ENCODE measurements at regions not wholly inside any gene's neighbourhood (a gene's known extent, or its start where the extent isn't known, plus 50 kb on each side); places are given as distances from the start of the nearest gene placed in this dataset.

- H3K4me1 ChIP-seq (ENCODE audit: insufficient read depth, low read length, severe bottlenecking), result no peaks in the 10 kb centered on the region
- no peak overlapping the region for H3K4me3 ChIP-seq (ENCODE audit: low read depth, low read length, poor library complexity, severe bottlenecking)
- no peaks in the 10 kb centered on the region for H3K36me3 ChIP-seq (ENCODE audit: insufficient read depth, low read length)
- no peaks in the 10 kb centered on the region for H3K79me2 ChIP-seq (ENCODE audit: insufficient read depth, low read length)
- no peak overlapping the region for H3K9ac ChIP-seq (ENCODE audit: low read length)
- no peaks in the 10 kb centered on the region for H3F3A ChIP-seq (ENCODE audit: insufficient read depth, low read length)
- H4K20me1 ChIP-seq (ENCODE audit: insufficient read depth, low read length), result no peaks in the 10 kb centered on the region
- no peak overlapping the region for H3K27ac ChIP-seq (ENCODE audit: low read depth, low read length, poor library complexity, severe bottlenecking)
- no peak for TF ChIP-seq EZH2 (IDR thresholded peaks at IDR 0.05; ENCODE audit: borderline replicate concordance, low read length)
- TF ChIP-seq, protein P1, sequence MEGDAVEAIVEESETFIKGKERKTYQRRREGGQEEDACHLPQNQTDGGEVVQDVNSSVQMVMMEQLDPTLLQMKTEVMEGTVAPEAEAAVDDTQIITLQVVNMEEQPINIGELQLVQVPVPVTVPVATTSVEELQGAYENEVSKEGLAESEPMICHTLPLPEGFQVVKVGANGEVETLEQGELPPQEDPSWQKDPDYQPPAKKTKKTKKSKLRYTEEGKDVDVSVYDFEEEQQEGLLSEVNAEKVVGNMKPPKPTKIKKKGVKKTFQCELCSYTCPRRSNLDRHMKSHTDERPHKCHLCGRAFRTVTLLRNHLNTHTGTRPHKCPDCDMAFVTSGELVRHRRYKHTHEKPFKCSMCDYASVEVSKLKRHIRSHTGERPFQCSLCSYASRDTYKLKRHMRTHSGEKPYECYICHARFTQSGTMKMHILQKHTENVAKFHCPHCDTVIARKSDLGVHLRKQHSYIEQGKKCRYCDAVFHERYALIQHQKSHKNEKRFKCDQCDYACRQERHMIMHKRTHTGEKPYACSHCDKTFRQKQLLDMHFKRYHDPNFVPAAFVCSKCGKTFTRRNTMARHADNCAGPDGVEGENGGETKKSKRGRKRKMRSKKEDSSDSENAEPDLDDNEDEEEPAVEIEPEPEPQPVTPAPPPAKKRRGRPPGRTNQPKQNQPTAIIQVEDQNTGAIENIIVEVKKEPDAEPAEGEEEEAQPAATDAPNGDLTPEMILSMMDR (IDR thresholded peaks at IDR 0.05; ENCODE audit: low read length), result no peak
- H3K4me2 ChIP-seq (ENCODE audit: low read length), result no peak overlapping the region
- no peaks in the 10 kb centered on the region for H3K9me3 ChIP-seq (ENCODE audit: low read length)
- H3K27me3 ChIP-seq (ENCODE audit: insufficient read depth, low read length), result no peaks in the 10 kb centered on the region
- no peaks in the 10 kb centered on the region for H3K9me2 ChIP-seq (ENCODE audit: low read depth, low read length)
- no peak overlapping the region for H2AFZ ChIP-seq (ENCODE audit: low read length)
Measured at GRCh38 chr17:14854691-14855090, 410.4 kb downstream of the PMP22 start.

- TF ChIP-seq, protein P1 (IDR thresholded peaks at IDR 0.05; ENCODE audit: low read length), result no peak
- TF ChIP-seq EZH2 (IDR thresholded peaks at IDR 0.05; ENCODE audit: borderline replicate concordance, low read length), result no peak
- Histone ChIP-seq H3K9ac (ENCODE audit: low read length) (no peak overlapping the region), H3F3A (ENCODE audit: insufficient read depth, low read length) (no peaks in the 10 kb centered on the region), H2AFZ (ENCODE audit: low read length) (no peak overlapping the region), H3K9me3 (ENCODE audit: low read length) (no peaks in the 10 kb centered on the region), H3K27ac (ENCODE audit: low read depth, low read length, poor library complexity, severe bottlenecking) (no peak overlapping the region), H4K20me1 (ENCODE audit: insufficient read depth, low read length) (no peaks in the 10 kb centered on the region), H3K36me3 (ENCODE audit: insufficient read depth, low read length) (no peaks in the 10 kb centered on the region), H3K4me3 (ENCODE audit: low read depth, low read length, poor library complexity, severe bottlenecking) (no peak overlapping the region), H3K9me2 (ENCODE audit: low read depth, low read length) (no peaks in the 10 kb centered on the region), H3K4me1 (ENCODE audit: insufficient read depth, low read length, severe bottlenecking) (no peaks in the 10 kb centered on the region), H3K27me3 (ENCODE audit: insufficient read depth, low read length) (no peaks in the 10 kb centered on the region), H3K4me2 (ENCODE audit: low read length) (no peak overlapping the region), H3K79me2 (ENCODE audit: insufficient read depth, low read length) (no peaks in the 10 kb centered on the region)
Measured at GRCh38 chr17:14845591-14846281, 419.4 kb downstream of the PMP22 start.

GRCh38 chr17:14843086-14843795, 421.9 kb downstream of the PMP22 start:
- Histone ChIP-seq H3K79me2 (ENCODE audit: insufficient read depth, low read length) (no peaks in the 10 kb centered on the region), H3K27me3 (ENCODE audit: insufficient read depth, low read length) (no peaks in the 10 kb centered on the region), H3K27ac (ENCODE audit: low read depth, low read length, poor library complexity, severe bottlenecking) (no peak overlapping the region), H3K9me2 (ENCODE audit: low read depth, low read length) (no peaks in the 10 kb centered on the region), H3K9me3 (ENCODE audit: low read length) (no peaks in the 10 kb centered on the region), H3K4me3 (ENCODE audit: low read depth, low read length, poor library complexity, severe bottlenecking) (no peak overlapping the region), H3F3A (ENCODE audit: insufficient read depth, low read length) (no peaks in the 10 kb centered on the region), H3K4me2 (ENCODE audit: low read length) (no peak overlapping the region), H3K4me1 (ENCODE audit: insufficient read depth, low read length, severe bottlenecking) (no peaks in the 10 kb centered on the region), H4K20me1 (ENCODE audit: insufficient read depth, low read length) (no peaks in the 10 kb centered on the region), H3K36me3 (ENCODE audit: insufficient read depth, low read length) (no peaks in the 10 kb centered on the region), H3K9ac (ENCODE audit: low read length) (no peak overlapping the region), H2AFZ (ENCODE audit: low read length) (no peak overlapping the region)
- TF ChIP-seq EZH2 (IDR thresholded peaks at IDR 0.05; ENCODE audit: borderline replicate concordance, low read length), result no peak
- TF ChIP-seq, protein P1 (IDR thresholded peaks at IDR 0.05; ENCODE audit: low read length), result no peak
